ENCODE measurements at regions not wholly inside any gene's neighbourhood (a gene's known extent, or its start where the extent isn't known, plus 50 kb on each side); places are given as distances from the start of the nearest gene placed in this dataset.

DNA sequence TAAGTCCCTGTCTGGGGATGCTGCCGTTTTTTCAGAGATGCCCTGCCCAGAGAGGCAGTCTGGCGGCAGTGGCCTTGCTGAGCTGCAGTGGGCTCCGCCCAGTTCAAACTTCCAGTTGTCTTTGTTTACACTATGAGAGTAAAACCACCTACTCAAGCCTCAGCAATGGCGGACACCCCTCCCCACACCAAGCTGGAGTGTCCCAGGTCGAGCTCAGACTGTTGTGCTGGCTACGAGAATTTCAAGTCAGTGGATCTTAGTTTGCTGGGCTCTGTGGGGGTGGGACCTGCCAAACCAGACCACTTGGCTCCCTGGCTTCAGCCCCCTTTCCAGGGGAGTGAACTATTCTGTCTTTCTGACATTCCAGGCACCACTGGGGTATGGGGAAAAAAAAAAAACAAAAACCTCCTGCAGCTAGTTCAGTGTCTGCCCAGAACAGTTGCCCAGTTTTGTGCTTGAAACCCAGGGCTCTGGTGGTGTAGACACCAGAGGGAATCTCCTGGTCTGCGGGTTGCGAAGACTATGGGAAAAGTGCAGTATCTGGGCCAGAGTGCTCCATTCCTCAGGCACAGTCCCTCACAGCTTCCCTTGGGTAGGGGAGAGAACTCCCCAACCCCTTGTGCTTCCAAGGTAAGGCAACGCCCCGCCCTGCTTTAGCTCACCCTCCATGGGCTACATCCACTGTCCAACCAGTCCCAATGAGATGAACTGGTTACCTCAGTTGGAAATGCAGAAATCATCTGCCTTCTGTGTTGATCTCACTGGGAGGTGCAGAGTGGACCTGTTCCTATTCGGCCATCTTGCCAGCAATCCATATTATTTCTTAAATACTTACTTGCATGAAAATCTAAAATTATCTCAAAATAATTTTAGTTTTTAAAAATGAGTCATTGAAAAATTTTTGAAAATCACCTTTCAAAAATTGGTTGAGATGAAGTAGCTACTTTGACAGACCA lies 338.0 kb downstream of the OSR1 start:
- peak overlapping the region; percentile 22 for H3K27ac ChIP-seq
- no peak for DNase-seq (ENCODE audit: low read depth, low spot score)

DNA sequence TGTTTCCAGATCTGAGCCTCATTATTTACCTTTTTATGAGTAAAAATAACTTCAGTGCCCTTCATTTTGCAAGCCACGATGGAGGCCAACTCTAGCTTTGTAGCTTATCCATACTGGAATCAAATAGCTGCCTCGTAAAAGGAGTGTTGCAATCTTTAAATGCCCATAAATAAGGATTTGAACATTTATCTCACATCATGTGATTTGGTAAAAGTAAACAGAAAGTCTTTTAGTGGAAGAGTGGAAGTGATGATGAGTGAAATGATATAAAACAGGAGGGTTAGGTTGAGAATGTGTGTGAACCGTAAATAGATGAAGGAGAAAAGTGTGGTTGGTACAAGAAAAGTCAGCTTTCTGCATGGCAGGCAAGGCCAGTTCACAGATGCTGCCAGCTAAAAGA lies 348.9 kb downstream of the OSR1 start:
- no peak for DNase-seq (ENCODE audit: low read depth, low spot score)
- no peak overlapping the region for H3K27ac ChIP-seq

DNA sequence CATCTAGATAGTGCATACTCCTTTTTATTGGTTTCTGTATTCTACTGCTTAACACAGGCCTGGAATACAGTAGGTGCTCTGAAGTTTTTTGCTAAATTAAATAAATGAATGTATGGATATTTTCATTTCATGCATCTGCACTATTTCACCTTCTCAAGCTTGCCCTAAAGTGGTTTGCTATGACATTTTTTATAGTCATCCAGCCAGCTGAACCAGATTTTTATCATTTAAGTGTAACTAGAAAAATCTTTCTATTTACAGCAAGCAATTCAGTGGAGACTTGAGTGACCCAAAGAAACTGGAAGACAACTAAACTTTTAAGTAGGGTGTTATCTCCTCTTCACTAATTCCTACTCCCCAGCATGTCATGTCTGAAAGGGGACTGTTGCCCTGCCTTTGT lies 354.9 kb downstream of the OSR1 start:
- no peak overlapping the region for H3K27ac ChIP-seq
- no peak for DNase-seq (ENCODE audit: low read depth, low spot score)

DNA sequence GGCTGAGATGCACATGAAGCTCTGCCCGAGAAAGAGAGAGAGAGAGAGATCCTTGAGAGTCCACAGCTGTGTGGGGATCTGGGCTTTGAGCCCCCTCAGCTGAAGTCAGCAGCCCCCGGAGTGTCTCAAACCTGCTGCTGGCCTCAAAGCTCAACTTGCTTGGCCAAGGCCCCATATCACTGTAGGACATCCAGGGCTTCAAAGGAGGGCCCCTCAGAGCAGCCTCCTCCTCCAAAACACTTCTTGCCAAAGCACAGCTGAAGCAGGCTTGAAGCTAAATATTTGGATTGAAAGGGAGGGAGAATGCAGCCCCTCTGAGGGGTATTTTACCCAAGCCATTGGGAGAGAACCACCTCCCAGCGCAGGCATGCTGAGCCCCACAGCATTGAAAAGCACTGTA lies 357.6 kb downstream of the OSR1 start:
- H3K27ac ChIP-seq, result no peak overlapping the region
- DNase-seq (ENCODE audit: low read depth, low spot score), result no peak

DNA sequence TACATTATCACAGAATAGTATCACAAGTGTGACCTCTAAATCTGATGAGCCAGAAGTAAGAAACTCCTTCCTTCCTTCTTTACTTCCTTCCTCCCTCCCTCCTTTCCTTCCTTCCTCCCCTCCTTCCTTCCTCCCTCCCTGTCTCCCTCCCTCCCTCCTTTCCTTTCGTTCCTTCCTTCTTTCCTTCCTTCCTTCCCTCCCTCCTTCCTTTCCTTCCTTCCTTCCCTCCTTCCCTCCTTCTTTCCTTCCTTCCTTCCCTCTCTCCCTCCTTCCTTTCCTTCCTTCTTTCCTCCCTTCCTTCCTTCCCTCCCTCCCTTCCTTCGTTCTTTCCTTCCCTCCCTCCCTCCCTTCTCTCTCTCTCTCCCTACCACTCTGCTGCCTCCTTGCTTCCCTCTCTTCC lies 359.2 kb downstream of the OSR1 start:
- no peak for DNase-seq (ENCODE audit: low read depth, low spot score)
- H3K27ac ChIP-seq, result no peak overlapping the region

DNA sequence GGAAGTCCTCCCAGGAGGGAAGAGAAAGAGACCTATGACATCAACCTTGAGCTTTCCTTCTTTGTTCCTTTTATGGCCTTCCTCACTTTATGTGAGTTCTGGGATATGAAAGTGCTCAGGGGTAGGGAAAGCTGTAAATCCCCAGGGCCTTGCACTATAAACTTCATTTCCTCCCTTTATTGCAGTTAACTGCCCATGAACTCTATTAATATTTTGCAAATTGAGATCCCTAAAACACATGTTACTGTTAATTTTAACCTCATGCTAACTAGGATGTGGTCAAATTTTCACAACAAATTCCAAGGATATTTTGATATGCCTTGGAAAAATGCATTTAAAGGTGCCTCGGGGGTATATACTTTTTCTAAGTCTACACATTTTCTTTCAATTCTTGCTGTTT lies 359.9 kb downstream of the OSR1 start:
- no peak overlapping the region for H3K27ac ChIP-seq
- DNase-seq (ENCODE audit: low read depth, low spot score), result no peak

DNA sequence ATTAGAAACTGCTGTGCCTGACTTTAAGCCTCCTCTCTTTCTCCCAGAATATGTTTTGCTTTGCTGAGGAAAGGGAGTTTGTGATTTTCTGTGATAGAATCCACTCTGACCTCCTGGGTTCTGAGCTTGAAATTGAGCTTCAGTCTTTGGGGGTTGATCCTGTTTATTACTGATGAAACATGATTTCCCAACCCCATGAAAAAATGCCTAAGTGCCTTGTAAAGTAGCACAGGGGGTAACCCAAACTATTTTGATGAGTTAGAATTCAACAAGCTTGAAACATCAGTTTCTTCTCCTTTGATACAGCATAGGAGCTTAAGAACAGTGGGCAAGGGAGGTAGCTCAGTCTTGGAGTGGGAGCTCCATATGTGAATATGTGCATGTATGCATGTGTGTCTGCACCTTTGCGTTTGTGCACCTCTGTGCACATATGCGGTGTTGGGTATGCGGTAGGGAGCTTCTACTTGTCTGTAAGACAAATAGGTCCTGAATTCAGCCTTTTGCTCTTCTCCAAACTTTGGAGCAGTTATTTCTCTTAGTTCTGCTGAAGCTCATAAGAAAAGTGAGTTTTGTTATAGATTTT lies 364.6 kb downstream of the OSR1 start:
- no peak overlapping the region for H3K27ac ChIP-seq
- no peak for DNase-seq (ENCODE audit: low read depth, low spot score)

DNA sequence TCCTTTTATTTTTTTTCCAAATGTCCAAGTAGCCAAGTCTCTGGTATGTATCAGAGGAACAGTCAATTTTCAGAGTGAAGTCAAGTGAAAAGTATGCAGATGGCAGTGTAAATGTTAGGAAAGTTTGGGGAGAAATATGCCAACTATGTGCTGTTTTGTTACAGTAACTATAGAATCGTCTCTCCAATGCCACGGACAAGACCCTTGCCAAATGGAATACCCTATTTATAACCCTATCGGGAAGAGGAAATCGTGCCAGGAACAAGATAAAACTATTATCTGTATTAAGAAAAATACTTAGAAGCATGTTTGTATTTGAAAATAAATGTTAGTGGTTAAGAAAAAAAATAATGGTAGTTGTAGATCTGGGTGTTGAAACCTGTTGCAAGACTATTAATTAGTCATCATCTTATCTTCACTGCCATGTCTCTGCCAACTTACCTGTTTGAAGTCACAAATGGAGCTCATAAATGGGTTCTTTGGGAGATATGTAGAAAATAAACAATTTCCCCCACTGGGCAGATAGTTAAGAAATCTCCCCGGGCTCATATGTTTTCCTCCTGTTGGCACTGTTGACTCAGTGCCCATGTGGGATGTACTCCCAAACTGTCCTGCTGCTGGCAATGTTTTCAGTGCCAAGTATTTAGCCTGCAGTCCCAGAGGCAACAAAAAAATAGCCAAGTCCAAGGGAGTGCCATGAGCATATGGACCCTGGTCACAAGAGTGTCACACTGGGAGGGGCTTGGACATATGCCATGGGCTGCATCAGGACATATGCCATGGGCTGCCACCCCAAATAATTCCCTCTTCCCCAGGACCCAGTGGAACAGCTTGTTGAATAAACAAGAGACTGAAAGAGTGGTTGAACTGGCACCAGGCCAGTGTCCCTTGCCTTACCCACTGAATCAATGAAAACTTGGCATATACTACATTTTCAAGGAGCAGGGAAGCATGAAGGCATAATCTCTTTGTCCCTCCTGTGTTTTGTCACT lies 366.9 kb downstream of the OSR1 start:
- H3K27ac ChIP-seq, result peak overlapping the region; percentile 78
- DNase-seq (ENCODE audit: low read depth, low spot score), result peak; percentile 26

DNA sequence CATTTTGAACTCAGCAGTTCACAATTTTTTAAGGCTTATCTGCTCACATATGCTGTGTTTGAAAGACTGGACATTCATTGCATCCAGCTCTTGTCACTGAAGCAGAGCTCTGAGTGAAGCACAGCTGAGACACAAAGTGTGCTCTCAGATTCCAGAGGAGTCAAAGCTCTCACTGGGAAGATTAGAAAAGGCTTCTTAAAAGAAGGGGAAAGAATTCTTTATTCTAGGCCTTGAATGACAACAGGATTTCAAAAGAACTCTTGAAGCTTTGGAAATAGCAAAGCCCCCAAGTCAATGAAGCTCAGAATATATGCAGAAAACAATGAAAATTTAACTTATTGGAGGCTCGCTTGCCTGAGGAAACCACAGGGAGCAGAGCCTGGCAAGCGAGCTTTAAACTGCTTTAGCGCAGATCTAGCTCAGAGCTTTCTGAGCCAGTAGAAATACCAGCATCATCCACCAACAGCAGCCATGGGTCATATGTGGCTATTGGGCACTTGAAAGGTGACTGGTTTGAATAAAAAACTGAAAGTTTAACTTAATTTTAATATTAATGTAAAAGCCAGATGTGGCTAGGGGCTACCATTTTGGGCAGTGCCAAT lies 369.7 kb downstream of the OSR1 start:
- H3K27ac ChIP-seq, result no peak overlapping the region
- DNase-seq (ENCODE audit: low read depth, low spot score), result no peak

DNA sequence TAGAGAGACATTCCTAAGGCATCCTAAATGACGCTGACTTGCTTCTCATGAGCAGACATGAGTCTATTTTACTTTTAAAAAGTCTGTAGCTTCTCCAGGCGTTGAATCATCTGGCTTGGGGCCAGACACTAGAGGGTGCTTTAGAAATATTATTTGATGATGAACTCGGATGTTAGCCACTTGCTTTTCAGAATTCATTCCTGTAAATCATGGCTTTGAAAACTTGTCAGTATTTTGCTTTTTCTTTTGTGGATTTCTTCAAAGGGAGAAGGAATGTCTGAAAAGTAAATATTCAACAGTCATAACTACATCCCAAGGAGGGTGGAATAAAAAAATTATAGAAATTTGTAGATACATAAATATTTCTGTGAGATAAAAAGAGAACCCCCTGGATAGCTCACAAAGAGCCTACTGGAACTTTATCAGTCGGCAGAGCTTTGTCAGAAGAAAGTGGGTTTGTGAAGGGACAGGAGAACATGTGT lies 370.8 kb downstream of the OSR1 start:
- H3K27ac ChIP-seq, result no peak overlapping the region
- DNase-seq (ENCODE audit: low read depth, low spot score), result peak; percentile 24

DNA sequence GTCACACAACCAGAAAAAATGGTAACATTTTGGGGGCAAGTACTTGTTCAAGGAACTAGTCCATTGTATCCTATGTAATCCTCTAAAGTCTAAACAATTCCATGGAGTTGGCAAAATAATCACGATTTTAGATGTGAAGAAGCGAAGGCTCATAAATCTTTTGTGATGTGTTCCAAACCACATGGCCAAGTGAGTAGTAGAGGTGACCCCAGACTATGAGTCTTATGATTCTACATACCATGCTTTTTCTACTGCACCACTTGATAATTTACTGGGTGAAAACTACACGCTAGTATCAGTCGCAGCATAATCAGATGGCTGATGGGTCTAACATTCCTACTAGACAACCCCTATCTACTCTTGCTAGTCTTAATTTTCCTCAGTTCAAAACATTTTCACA lies 371.4 kb downstream of the OSR1 start:
- H3K27ac ChIP-seq, result no peak overlapping the region
- no peak for DNase-seq (ENCODE audit: low read depth, low spot score)

DNA sequence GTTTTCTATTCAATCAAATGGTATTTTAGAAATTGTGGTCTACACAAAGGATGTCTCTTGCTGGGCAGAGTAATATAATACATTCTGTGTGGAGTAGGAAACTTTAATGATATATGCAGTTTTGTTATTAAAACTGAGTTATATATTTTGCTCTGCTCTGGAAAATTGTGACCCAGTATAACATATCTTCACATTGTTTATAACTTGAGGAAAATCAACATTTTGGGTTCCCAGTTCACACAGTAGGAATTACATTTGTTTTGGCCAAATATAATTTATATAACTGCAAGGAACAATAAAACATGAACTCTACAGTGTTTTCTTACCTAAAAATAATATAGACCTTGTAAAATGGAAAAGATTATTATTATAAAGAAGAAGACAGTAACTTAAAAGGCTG lies 372.4 kb downstream of the OSR1 start:
- no peak for DNase-seq (ENCODE audit: low read depth, low spot score)

DNA sequence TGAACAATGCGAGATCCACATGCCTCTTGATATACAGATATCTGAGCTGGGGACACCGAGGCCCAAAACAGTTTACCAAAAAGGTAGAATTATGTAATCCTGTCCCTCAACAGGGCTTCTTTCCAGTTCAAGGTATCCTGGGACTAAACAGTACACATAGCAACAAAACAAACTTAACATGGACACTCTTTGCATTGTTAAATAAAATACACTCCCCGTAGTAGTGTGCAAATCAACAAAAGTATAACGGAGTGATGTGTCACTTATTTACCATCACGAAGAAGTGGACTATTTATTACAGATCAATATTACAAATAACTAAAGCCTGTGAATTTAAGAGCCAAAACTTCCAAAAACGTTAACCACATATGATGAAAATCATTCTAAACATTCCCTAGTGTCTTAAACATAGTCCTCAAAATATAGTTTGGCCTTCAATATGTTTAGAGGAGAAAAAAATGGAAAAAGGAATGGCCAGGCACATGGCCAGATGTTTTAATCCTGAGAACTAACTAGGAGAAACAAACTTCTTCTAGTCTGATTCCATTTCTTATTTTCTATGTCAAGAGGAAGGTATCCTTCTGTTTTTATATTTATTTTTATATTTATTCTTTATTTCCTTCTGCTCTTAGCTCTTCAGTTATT lies 377.5 kb downstream of the OSR1 start:
- H3K27ac ChIP-seq, result no peak overlapping the region
- no peak for DNase-seq (ENCODE audit: low read depth, low spot score)

More for the DNA sequence above, 372.4 kb downstream of the OSR1 start:
- H3K27ac ChIP-seq, result no peak overlapping the region

DNA sequence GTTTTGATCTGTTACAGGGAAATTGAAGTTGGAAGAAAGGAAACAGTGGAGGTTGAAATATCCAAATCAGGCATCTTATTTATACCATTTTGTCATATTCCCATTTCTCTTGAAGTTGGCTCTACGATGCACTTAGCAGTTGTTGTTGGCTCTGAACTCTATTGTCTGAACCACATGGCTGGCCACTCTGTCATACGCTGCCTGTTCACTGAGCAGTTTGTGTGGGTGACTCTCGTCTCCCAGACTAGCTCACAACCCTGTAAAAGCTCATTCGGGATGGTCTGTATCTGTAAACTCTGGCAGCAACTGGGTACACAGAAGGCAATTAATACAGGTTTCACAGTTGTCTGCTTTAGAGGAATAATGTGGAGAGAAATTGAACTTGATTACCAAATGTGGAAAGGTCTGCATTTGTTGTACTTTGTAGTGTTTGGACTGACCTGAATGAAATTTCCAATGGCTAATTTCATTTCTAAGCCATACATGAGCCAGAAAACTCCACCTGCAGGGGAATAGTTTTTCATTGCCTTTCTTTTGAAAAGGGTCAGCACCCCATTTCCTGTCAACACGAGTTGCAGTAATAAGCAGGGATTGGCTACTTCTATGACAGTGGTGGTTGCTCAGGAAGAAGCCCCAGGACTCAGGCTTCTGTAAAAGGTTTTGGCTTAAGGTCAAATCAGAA lies 378.2 kb downstream of the OSR1 start:
- no peak for DNase-seq (ENCODE audit: low read depth, low spot score)
- H3K27ac ChIP-seq, result no peak overlapping the region

DNA sequence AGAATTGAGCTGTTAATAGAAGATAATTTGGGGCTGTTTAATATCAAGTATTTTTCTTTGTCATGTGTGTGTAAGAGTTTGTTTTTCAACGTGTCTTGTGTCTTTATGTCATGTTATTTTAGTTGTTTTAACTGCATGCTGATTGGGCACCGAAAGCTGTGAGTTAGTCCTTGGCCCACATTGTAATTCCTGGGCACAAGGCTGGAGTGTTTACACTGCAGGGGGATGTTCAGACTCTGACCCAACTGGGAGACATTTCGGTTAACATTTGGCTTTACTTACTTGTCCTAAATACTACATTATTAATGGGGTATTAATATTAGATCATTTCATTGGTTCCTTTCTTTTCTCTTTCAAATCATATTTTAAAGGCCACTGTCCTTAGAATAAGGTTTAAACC lies 381.0 kb downstream of the OSR1 start:
- DNase-seq (ENCODE audit: low read depth, low spot score), result no peak
- H3K27ac ChIP-seq, result no peak overlapping the region

DNA sequence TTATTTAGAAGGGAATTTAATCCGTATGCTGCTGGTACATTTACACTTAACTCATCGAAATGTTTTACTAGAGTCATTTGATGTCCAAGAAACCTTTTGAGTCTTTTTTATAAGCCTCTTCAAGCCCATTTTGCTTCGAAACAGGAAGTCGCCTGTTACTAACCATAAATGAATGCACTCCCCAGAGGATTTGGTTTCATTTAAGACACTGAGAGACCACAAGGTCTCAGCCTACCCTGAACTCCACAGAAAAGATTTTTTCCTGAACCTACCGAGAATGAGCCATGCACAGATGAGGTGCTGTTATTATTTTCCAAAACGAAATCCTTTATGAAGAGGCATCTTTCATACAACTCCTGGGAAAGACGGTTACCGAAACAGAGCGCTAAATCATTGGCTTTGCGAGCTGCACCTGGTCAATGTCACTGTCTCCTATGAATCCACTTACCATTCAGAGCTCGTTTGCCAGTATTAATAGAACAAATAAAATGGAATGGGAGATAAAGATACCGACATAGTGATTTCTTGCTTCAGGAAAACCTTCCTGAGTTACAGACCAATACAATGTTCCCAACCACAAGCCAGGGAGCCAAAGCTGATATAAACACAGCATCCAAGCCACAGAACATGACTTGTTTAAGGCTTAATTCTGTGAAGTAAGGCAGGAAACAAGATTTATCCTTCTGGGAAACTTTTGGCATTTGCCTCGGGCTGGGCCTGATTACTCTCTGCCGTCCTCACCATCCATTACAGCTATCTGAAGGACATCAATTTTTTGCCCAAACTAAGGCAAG lies 382.1 kb downstream of the OSR1 start:
- peak overlapping the region; percentile 37 for H3K27ac ChIP-seq
- no peak for DNase-seq (ENCODE audit: low read depth, low spot score)

DNA sequence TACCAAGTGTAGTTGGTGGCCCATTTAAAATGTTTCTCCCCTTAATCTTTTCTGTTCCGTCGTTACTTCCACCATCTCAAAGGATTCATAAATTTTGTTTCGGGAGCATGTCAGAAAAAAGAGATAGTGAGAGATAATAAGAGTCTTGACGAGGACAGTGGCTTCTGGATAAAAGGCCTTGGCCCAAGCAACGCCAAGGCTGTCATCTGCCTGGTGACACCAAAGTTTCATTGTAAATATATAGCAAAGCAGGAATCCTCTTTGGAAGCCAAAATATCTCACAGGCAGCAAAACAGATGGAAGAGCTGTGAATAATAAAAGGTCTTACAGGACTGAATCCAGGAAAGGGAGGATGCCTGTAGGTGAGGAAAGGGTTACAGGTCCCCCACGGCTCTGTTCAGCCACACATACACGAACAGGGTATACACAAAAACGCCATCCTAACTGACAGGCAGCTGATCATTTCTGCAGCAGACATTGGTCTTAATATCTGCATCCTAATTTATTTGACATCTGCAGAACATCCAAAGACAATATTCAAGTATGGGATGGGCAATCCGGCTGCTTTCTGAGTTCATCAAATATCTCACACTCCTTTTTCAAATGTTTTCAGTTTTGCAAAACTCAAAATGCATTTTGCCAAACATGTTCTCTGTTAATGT lies 382.8 kb downstream of the OSR1 start:
- peak overlapping the region; percentile 37 for H3K27ac ChIP-seq
- no peak for DNase-seq (ENCODE audit: low read depth, low spot score)

DNA sequence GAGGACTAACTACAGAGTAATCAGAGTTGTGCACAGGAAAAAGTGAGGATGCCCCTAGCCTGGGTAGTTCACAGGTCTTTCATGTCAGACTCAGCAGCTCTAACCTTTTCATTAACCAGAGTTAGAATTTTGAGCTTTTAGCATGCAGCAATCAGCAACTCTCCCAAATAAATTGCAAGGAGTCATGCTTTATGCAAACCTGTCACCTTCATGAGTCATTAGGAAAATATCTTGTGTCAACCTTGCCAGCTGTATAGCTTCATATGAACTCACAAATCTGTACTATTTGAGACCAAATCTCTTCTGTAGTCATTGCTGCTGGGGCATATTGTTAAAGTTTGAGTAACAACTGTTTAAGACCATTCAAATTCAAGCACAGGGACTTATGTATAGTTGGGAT lies 382.3 kb upstream of the NT5C1B start:
- no peak for DNase-seq (ENCODE audit: low read depth, low spot score)
- no peak overlapping the region for H3K27ac ChIP-seq

All from epithelial cell of prostate (primary cell).